HCT116 (cell line): ENCODE measurements at regions not wholly inside any gene's neighbourhood (a gene's known extent, or its start where the extent isn't known, plus 50 kb on each side); places are given as distances from the start of the nearest gene placed in this dataset.

Experiments used
- ATAC-seq: fragments of 200-7000 bp; cut with Tn5 transposase; 2 replicates; pipeline ENCODE4 v1.9.1; 2020; ENCODE audit warnings: mild to moderate bottlenecking, moderate library complexity
- BruUV-seq: library from RNA; stranded (reverse); fragments of 400-500 nt; replicated peaks from 2 replicates; lab custom pipeline; 2021; lab: Mats Ljungman, UMichigan
- CTCF ChIA-PET: fragments of 300-600 bp; sonication (Branson Sonifier 250); formaldehyde crosslinking; loops from one replicate; lab custom pipeline; 2021; ENCODE audit warnings: antibody characterized with exemption; lab: Charles Lee
- POLR2A ChIA-PET: fragments of 300-600, 350-600 bp; sonication (Branson Sonifier 250); formaldehyde crosslinking; loops from one replicate; lab custom pipeline; 2021; ENCODE audit warnings: antibody characterized with exemption; lab: Charles Lee
- RAD21 ChIA-PET, 2 experiments: fragments of 300-600 bp; sonication (Branson Sonifier 250); formaldehyde crosslinking; loops; one replicate each; lab custom pipeline; 2023; ENCODE audit warnings: low total read pairs in 2 of 2; ENCODE audit not compliant: uncharacterized antibody in 2 of 2, unreplicated experiment in 2 of 2, low non-redundant PET in 1 of 2; lab: Charles Lee
- DNase-seq: peaks from one replicate; pipeline ENCODE4 v3.0.0-alpha.2; 2010; ENCODE audit warnings: low read depth, low spot score
- H2AFZ ChIP-seq: fragments of 200-600 bp; shearing (Covaris generic), sonication (generic); 2 replicates; pipeline ENCODE4 v1.6.1; 2017; ENCODE audit warnings: low read depth, mixed run types, mixed read lengths, antibody characterized with exemption, low read length; ENCODE audit not compliant: poor library complexity, severe bottlenecking
- H3K27ac ChIP-seq: 2 replicates; pipeline ENCODE4 v1.5.1; 2012; ENCODE audit warnings: low read depth, low read length
- H3K27me3 ChIP-seq: fragments of 200-600 bp; sonication (generic); 2 replicates; pipeline ENCODE4 v1.6.1; 2016; ENCODE audit warnings: mixed run types, low read length, mixed read lengths; ENCODE audit not compliant: insufficient read depth
- H3K36me3 ChIP-seq, 2 experiments: fragments of 200-500 bp in 1 of 2; fragments of 200-600 bp in 1 of 2; sonication (Bioruptor generic) in 1 of 2; sonication (generic) in 1 of 2; 2 replicates each; pipeline versions ENCODE4 v1.5.1 to v1.6.1; 2014 to 2016; ENCODE audit warnings: low read length in 2 of 2, inconsistent platforms in 1 of 2, mixed read lengths in 1 of 2, mixed run types in 1 of 2; ENCODE audit not compliant: insufficient read depth in 2 of 2, control insufficient read depth in 1 of 2
- H3K4me1 ChIP-seq, 2 experiments: fragments of 200-600 bp in 1 of 2; sonication (generic) in 1 of 2; 2 replicates each; pipeline versions ENCODE4 v1.5.1 to v1.6.1; 2012 to 2017; ENCODE audit warnings: low read length in 2 of 2, inconsistent platforms in 1 of 2, mild to moderate bottlenecking in 1 of 2, mixed read lengths in 1 of 2, mixed run types in 1 of 2, moderate library complexity in 1 of 2; ENCODE audit not compliant: insufficient read depth in 2 of 2, control insufficient read depth in 1 of 2
- H3K4me2 ChIP-seq: fragments of 200-600 bp; sonication (generic); 2 replicates; pipeline ENCODE4 v1.6.1; 2017; ENCODE audit warnings: mixed run types, low read length, mixed read lengths
- H3K4me3 ChIP-seq, 2 experiments: fragments of 200-600 bp in 1 of 2; sonication (generic) in 1 of 2; replicated peaks in 1 of 2; 2 replicates each; pipeline ENCODE4 v1.5.1; 2011 to 2016; ENCODE audit warnings: low read length in 2 of 2, control low read depth in 1 of 2, low read depth in 1 of 2, mild to moderate bottlenecking in 1 of 2, mixed read lengths in 1 of 2, mixed run types in 1 of 2
- H3K79me2 ChIP-seq: fragments of 200-600 bp; sonication (generic); 2 replicates; pipeline ENCODE4 v1.6.1; 2017; ENCODE audit warnings: mild to moderate bottlenecking, mixed run types, low read length, moderate library complexity, mixed read lengths; ENCODE audit not compliant: insufficient read depth
- H3K9ac ChIP-seq: fragments of 200-600 bp; sonication (generic); 2 replicates; pipeline ENCODE4 v1.6.1; 2016; ENCODE audit warnings: low read length, mixed read lengths
- H3K9me2 ChIP-seq: fragments of 200-600 bp; sonication (generic), shearing (Covaris generic); 2 replicates; pipeline ENCODE4 v1.6.1; 2017; ENCODE audit warnings: mixed run types, mild to moderate bottlenecking, moderate library complexity; ENCODE audit not compliant: insufficient read depth
- H3K9me3 ChIP-seq, 2 experiments: fragments of 200-500 bp in 1 of 2; fragments of 200-600 bp in 1 of 2; sonication (Bioruptor generic) in 1 of 2; sonication (generic) in 1 of 2; 2 replicates each; pipeline ENCODE4 v1.6.1; 2014 to 2017; ENCODE audit warnings: low read length in 2 of 2, mixed read lengths in 2 of 2, inconsistent platforms in 1 of 2, low read depth in 1 of 2, mild to moderate bottlenecking in 1 of 2, mixed run types in 1 of 2, moderate library complexity in 1 of 2; ENCODE audit not compliant: control insufficient read depth in 1 of 2, insufficient read depth in 1 of 2
- H4K20me1 ChIP-seq: fragments of 200-600 bp; sonication (generic), shearing (Covaris generic); 2 replicates; pipeline ENCODE4 v1.6.1; 2017; ENCODE audit warnings: mixed run types, mild to moderate bottlenecking, moderate library complexity; ENCODE audit not compliant: insufficient read depth
- EZH2phosphoT487 ChIP-seq: fragments of 200-600 bp; IDR thresholded peaks from 2 replicates; pipeline ENCODE4 v1.6.1; 2018; ENCODE audit warnings: antibody characterized with exemption, borderline replicate concordance
- FOSL1 ChIP-seq: IDR thresholded peaks from 2 replicates; pipeline ENCODE4 v1.6.1; 2012; ENCODE audit warnings: low read depth
- POLR2AphosphoS5 ChIP-seq: IDR thresholded peaks from 2 replicates; pipeline ENCODE4 v1.6.1; 2011; ENCODE audit warnings: mild to moderate bottlenecking, low read depth, low read length, moderate library complexity
- SP1 ChIP-seq: IDR thresholded peaks from 2 replicates; pipeline ENCODE4 v1.6.1; 2012; ENCODE audit warnings: low read depth
- SRF ChIP-seq: IDR thresholded peaks from 2 replicates; pipeline ENCODE4 v1.6.1; 2012; ENCODE audit warnings: low read depth
- ZFX ChIP-seq: fragments of 450-650 bp; IDR thresholded peaks from 2 replicates; pipeline ENCODE4 v1.6.1; 2017
- intact Hi-C: fragments of 100-400 bp; cut with micrococcal nuclease; formaldehyde crosslinking; loops from 2 replicates; pipeline ENCODE4 v1.10.0; 2022
- TF ChIP-seq, protein P1 (sequence below), 3 experiments: fragments of 200-600 bp in 1 of 3; sonication (generic) in 1 of 3; IDR thresholded peaks in 2 of 3; conservative IDR thresholded peaks in 1 of 3; 2 replicates each; pipeline ENCODE4 v1.5.1; 2012 to 2017; ENCODE audit warnings: low read depth in 2 of 3, low read length in 2 of 3, antibody characterized with exemption in 1 of 3, borderline replicate concordance in 1 of 3, control low read depth in 1 of 3, mild to moderate bottlenecking in 1 of 3, mixed read lengths in 1 of 3, mixed run types in 1 of 3, moderate library complexity in 1 of 3; ENCODE audit not compliant: insufficient read depth in 1 of 3
- TF ChIP-seq, protein P2 (sequence below): IDR thresholded peaks from 2 replicates; pipeline ENCODE4 v1.6.1; 2012

DNA sequence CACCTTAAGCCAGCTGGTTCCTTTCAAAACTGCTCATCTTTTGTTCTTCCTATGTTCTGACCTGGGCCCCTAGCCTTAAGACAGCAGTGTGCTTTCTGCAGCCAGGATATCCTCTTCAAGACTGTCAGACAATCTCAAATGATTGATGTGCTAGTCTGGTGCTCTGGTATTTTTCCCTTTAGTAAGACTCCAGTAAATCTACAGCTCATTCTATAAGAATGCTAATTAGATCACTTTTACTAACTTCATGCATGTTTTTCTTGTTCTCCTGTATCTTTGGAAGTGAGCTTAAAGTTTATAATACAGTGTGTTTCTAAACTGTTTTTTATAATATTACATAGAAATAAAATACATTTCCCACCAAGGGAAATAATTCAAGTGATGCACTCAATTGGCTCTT, 220.9 kb upstream of the NANOGP8 start:
- ATAC-seq (peak; percentile 74), DNase-seq (peak; percentile 23)
- Histone ChIP-seq H3K27me3 (no peaks in the 10 kb centered on the region), H3K27ac (peak overlapping the region; percentile 38; the same call in 1 of the 2 replicates), H3K79me2 (no peaks in the 10 kb centered on the region), H3K4me3 (no peak overlapping the region), H3K4me2 (peak overlapping the region; percentile 37), H3K36me3 (no peaks in the 10 kb centered on the region), H2AFZ (no peak overlapping the region), H3K4me1 (peaks cover 19 to 28% of the 10 kb centered on the region in 2 experiments), H3K9me3 (no peaks in the 10 kb centered on the region), H3K9ac (no peak overlapping the region), H3K9me2 (no peaks in the 10 kb centered on the region), H4K20me1 (no peaks in the 10 kb centered on the region)
- CTCF ChIA-PET = interaction anchor here (1.8 to 2.3 kb wide), 2 partner anchors 12 to 139 kb away, joined by 4 to 9 read pairs; no protein-coding TSS in a partner anchor
- RAD21 ChIA-PET = no interaction called here
- intact Hi-C loops = no loop called here
- TF ChIP-seq SP1 (peak; percentile 25; the same call in 1 of the 2 replicates), FOSL1 (no peak)
- BruUV-seq = no TSS peak
- POLR2A ChIA-PET = no interaction called here

DNA sequence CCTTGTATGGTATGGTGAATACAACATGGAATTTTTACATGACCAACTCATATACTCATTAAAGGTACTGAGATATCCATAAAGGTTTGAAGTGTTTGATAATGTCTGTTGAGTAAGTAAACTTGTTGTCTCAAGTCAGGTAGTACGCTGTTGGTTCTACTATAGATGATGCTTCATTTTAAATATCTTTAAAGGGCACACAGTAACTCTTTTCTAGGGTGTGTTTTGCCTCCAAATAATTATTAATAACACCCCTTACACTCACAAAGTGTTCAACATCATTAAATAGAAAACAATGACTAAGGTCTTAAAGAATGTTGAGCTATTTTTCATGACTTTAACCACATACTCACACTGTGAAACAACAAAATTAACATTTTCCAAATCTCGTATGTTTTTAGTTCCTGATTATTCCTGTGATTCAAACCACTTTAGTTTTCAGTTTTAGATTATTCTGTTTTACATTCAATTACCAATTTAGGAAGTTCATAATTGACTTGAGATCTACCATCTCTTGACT, 220.0 kb upstream of the NANOGP8 start:
- H3K27me3 ChIP-seq = no peaks in the 10 kb centered on the region
- peak overlapping the region; percentile 38; the same call in 1 of the 2 replicates for H3K27ac ChIP-seq
- no peak overlapping the region for H2AFZ ChIP-seq
- H3K79me2 ChIP-seq = no peaks in the 10 kb centered on the region
- H3K4me2 ChIP-seq = peak overlapping the region; percentile 37; the same call in 1 of the 2 replicates
- intact Hi-C loops = no loop called here
- H4K20me1 ChIP-seq = no peaks in the 10 kb centered on the region
- RAD21 ChIA-PET = no interaction called here
- TF ChIP-seq, protein P1, sequence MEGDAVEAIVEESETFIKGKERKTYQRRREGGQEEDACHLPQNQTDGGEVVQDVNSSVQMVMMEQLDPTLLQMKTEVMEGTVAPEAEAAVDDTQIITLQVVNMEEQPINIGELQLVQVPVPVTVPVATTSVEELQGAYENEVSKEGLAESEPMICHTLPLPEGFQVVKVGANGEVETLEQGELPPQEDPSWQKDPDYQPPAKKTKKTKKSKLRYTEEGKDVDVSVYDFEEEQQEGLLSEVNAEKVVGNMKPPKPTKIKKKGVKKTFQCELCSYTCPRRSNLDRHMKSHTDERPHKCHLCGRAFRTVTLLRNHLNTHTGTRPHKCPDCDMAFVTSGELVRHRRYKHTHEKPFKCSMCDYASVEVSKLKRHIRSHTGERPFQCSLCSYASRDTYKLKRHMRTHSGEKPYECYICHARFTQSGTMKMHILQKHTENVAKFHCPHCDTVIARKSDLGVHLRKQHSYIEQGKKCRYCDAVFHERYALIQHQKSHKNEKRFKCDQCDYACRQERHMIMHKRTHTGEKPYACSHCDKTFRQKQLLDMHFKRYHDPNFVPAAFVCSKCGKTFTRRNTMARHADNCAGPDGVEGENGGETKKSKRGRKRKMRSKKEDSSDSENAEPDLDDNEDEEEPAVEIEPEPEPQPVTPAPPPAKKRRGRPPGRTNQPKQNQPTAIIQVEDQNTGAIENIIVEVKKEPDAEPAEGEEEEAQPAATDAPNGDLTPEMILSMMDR (IDR thresholded peaks at IDR 0.05 in 2 of 3, conservative IDR thresholded peaks at IDR 0.05 in 1 of 3; ENCODE audit: borderline replicate concordance in 1 of 3, insufficient read depth in 1 of 3, low read depth in 2 of 3, low read length in 2 of 3) = no peak
- TF ChIP-seq ZFX (no peak), EZH2phosphoT487 (no peak), SRF (no peak), SP1 (no peak), POLR2AphosphoS5 (no peak)
- TF ChIP-seq, protein P2, sequence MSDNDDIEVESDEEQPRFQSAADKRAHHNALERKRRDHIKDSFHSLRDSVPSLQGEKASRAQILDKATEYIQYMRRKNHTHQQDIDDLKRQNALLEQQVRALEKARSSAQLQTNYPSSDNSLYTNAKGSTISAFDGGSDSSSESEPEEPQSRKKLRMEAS = no peak
- TF ChIP-seq, all 23 proteins: peak for 0
- no peak overlapping the region for H3K9ac ChIP-seq
- H3K9me3 ChIP-seq = no peaks in the 10 kb centered on the region
- BruUV-seq = no TSS peak
- peaks cover 19 to 28% of the 10 kb centered on the region in 2 experiments for H3K4me1 ChIP-seq
- no peaks in the 10 kb centered on the region for H3K9me2 ChIP-seq
- CTCF ChIA-PET = interaction anchor here (1.8 to 2.3 kb wide), 2 partner anchors 11 to 139 kb away, joined by 4 to 9 read pairs; no protein-coding TSS in a partner anchor
- H3K36me3 ChIP-seq = no peaks in the 10 kb centered on the region
- no peak overlapping the region for H3K4me3 ChIP-seq
- POLR2A ChIA-PET = no interaction called here
- ATAC-seq (no peak), DNase-seq (no peak)
